Activated CD4-positive, CD25-positive, alpha-beta regulatory T cell treated with anti-CD3 and anti-CD28 coated beads, Interleukin-2, amount 50 U/mL, for 24 hours (primary cell): ENCODE measurements at regions not wholly inside any gene's neighbourhood (a gene's known extent, or its start where the extent isn't known, plus 50 kb on each side); places are given as distances from the start of the nearest gene placed in this dataset.

Experiments used
- ATAC-seq, 2 donors: fragments of 150-1000 bp; cut with Tn5 transposase; one replicate each; pipeline ENCODE4 v1.10.0; 2021; ENCODE audit warnings: mild to moderate bottlenecking in 1 of 2, moderate library complexity in 1 of 2

DNA sequence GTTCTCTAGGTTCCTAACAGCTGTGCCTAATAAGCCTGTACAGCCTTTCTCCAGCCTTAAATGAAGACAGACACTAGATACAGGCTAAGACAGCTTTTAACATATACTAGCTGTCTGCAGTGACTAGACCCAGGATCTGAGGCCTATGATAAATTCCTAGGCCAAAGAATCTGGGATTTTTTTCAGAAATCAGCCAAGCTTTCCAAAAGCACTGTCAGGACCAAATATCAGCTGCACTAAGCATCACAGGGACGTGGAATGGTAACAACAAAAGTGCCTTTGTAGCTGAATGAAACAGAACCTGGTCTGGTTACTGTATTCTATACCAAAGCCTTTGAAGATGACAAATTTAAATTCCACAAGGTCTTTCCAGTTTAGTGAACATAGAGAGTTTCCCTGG lies 77.9 kb upstream of the DOCK9 start:
- no peak for ATAC-seq

DNA sequence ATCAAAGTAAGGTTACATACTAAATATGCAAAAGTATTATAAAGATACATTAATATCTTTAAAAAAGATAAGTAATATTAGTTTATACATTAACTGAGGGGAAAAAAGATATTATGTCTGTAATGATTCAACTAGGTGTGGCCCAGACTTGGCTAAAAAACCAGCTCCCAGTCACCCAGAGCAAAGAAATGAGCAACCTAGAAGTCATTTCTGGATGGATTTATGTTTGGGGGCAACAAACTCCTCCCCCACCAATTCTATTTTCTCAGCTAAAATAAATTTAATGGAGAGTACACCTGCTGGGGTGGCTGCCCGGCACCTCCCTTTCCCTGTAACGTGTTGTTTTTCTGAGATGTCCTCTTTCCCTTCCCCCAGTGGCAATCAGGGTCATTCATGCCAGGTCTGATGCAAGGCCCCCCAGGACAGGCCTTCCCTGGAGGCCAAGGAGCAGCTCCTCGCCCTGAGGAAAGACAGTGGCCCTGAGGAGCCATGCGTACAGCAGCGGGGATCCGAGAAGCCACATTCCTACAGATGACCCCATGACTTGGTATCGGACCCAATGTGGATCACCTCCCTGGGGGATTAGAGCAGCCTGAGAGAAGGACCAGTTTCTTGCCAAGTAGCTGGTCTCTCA lies 78.6 kb upstream of the DOCK9 start:
- ATAC-seq, result no peak

DNA sequence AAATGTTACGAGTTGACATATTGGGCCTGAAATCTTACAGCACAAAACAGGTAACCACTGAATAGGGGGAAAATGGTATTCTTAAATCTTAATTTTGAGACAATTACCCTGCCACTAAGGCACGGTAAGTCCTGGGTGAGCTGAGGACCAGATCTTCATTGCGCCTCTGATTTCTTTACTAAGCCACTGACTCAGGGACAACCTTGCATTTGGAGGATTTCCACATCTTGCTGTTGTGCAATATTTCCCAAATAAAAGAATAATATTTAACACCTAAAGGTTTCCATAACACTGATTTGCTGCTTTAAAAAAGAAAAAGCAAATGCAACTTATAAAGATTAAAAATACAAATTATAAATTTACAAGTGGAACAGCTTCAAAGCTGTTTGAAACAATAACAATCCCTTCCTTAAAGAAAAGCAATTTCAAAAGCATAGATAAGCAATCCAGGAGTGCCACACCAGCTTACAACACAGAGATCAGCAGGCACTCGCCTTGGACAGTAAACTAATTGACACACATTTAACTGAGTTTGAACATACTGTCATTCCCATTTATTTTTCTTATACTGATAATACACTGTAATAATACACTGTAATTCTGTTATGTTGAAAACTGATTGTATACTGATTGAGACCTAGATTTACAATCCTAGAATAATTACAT lies 79.6 kb upstream of the DOCK9 start:
- ATAC-seq, result no peak

DNA sequence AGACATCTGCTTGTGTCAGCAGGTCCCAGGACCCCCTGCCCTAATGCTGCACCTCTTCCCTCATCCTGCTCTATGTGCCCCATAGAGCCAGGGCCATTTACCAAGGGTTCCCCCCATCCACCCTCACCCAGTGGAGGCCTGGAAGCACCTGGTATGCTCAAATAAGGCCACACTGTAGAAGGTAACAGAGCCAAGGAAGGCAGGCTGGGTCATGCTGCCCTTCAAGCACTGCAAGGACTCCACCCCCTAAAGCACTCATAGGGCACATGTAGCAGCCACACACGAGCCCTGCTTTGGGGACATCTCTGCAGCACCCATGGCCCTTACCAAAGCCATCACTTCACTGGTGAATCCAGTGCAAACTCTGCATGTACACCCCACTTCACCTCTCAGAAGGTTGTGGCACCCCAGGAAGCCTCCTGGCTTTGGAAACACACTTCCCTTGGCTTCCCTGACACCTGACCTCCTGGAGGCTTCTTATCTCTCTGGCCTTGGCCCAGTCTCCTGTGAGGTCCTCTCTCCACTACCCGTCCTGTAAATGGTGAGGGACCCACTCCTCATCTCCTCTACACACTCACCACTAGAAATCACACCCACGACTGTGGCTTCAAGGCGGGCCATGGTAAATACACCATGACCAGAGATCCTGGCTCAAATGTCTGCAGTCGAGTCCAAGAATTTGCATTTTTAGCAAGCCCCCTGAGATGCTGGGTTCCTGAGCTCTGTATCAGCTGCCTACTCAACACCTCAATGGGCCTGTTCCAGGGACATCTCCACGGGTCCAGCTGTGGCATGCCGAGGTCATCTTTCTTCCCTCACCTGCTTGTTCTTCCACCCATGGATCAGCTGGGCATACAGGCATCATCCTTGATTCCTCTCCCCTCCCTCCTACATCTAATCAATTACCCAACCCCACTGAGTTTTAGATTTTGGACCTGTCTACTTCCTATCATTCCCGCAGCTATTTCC lies 80.9 kb upstream of the DOCK9 start:
- no peak for ATAC-seq

DNA sequence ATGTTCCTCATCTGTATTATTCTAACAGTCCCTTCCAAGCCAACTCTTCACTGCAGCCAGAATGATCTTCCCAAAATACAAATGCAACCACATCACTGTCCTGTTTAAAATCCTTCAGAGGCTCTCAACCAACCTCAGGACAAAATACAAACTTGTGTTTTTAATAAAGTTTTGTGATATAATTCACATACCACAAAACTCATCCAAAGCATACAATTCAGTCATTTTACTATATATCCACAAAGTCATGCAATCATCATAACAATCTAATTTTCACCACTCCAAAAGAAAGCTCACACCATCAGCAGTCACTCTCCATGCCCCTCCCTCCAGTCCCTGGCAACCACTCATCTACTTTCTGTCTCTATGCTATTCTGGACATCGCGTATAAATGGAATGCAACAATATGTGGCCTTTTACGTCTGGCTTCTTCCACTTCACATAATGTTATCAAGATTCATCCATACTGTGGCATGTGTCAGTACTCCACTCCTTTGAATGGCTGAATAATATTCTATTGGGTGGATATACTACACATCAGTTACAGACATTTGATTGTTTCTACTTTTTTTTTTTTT lies 81.7 kb upstream of the DOCK9 start:
- no peak for ATAC-seq

DNA sequence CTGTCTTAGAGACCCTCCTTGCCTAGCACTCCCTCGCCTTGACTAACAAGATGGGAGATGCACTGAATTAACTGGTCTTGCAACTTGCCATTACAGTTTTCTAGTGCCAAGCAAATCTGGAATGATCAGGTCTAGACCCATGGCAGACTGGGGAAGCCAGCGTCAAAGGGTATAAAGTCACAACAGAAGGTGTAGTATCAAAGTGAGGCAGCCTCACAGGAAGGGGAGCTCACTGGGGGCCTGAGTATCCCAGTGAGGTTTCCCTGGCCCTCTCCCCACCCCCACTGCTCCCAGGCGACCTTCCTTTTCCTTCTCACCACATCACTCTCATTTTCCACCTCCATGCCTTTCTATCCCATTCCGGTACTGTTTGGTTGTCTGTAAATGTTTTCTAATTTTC lies 83.5 kb upstream of the DOCK9 start:
- no peak for ATAC-seq

DNA sequence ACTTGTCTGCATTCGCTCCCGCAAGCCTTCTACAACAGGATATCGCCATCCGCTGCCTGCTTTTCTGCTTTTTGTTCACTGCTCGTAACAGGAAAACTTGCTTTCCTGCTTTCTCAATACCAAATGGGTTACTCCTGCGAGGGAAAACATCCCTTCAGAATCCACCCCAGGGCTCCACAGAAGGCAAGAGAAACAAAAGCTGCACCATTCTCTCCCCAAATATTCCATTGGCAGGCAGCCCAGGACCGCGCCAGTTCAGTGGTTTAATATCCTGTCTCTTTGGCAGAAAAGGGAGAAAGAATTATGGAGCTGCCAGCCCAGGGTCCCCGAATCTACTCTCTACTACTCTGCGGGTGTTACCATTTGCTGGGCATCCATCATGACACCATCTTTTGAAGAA lies 84.7 kb upstream of the DOCK9 start:
- no peak for ATAC-seq

DNA sequence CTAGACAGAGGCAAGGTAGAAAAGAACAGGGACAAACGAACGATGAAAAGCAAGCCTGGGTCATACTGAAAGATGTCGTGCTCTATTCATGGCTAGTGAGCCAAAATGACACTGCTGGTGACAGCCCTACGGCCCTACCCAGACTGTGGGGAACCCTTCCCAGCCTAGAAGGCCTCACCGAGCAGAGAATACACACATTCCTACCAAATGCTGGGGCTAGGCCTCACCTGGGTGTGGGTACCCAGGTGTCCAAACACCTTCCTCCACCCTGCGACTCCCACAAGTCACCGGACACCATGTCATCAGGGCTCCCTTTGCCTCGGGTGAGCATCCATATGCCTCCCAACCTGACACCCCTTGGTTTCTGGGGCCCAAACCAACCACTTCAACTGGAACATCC lies 85.3 kb upstream of the DOCK9 start:
- no peak for ATAC-seq

DNA sequence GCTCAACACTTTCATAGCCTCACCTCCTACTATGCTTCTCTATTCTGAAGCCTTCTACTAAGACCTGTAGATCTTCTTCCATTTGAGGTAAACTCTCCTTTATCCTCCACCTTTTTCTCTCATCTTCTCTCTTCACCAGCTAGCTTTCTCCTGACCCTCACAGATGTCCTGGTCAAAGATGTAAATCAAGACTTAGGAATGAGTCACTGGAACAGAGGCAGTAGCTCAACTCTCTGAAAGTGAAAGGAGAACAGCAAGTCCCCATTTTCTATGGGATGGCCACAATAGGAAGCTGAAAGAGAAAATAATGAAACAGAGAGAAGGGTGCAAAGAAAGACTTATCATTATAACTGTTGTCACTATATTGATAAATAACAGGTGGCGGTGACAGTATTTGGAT lies 86.1 kb upstream of the DOCK9 start:
- peak in 1 of 2 donors; percentile 24 for ATAC-seq

DNA sequence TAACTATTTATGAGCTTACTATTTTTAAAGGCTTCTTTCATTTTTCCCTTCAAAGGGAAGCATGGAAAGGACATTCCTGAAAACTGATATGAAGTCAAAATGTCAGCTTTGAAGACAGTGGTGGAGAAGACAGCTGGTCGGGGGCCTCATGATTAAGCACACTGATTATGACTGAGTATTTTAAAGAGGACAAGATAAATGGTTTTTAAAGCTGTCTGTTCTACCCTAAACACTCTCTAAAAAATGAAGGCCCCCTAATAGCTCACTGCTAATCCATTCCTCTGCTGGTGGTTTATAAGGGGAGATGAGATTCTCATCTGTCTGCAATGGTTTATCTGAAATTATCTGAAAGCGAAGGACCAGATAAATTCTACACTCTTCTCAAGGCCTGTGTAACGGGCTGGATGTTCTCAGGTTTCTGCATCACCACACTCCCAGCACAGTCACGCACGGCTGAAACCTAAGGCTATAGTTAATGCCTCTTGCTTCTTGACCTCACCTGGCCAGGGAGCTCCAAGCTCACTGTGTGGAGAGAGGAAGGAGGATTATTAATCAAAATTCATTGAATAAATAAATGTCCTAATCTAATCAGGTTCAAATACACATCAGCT lies 86.9 kb upstream of the DOCK9 start:
- no peak for ATAC-seq

DNA sequence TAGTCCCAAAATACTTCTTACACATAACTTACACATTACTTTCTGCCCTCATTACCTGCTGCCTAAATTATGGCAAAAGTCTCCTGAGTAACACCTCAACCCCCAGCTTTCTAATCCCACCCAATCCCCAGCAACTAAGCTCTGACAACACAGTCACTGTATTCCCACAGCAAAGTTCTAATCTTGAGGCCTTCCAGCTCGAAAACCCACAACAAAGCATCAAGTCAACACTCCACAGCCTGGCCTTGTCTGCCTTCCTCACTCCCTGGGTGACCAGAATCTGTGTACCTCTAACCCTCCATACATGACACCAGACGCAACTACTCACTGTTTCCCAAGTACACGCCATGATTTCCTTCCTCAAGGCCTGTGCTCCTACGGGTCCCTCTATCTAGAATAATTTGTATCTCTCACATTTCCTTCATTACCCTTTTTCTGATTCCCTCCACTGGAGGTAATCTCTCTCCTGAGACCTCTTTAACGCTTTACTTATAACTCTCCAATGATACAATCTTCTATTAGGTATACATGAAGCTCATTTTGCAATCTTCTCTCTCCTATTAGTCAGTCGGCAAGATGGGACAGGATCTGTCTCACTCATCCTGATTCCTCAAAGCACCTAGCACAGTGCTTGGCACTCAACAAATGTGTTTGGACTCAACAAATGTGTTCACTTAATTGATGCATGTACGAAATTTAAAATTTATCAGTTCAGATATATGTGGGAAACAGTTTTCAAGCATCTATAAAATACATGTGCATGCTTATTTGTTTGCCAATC lies 87.6 kb upstream of the DOCK9 start:
- no peak for ATAC-seq

DNA sequence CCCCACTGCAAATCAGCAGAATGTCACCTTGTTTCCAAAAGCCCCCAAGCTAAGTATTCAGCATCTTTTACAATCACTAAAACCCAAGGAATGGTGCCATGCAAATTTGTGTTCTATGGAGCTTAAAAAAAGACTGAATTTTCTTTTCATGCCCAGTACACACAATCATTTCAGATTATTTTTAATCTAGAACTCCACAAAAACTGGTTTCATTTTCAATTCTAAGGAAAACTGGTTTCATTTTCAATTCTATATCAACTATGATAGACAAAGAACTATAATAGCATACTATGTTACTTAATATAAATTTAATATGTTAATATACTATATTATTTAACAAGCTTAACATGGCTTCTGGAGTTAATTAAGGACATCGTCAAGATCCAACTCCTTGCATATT lies 88.4 kb upstream of the DOCK9 start:
- peak; percentile 48 to 56 for ATAC-seq

DNA sequence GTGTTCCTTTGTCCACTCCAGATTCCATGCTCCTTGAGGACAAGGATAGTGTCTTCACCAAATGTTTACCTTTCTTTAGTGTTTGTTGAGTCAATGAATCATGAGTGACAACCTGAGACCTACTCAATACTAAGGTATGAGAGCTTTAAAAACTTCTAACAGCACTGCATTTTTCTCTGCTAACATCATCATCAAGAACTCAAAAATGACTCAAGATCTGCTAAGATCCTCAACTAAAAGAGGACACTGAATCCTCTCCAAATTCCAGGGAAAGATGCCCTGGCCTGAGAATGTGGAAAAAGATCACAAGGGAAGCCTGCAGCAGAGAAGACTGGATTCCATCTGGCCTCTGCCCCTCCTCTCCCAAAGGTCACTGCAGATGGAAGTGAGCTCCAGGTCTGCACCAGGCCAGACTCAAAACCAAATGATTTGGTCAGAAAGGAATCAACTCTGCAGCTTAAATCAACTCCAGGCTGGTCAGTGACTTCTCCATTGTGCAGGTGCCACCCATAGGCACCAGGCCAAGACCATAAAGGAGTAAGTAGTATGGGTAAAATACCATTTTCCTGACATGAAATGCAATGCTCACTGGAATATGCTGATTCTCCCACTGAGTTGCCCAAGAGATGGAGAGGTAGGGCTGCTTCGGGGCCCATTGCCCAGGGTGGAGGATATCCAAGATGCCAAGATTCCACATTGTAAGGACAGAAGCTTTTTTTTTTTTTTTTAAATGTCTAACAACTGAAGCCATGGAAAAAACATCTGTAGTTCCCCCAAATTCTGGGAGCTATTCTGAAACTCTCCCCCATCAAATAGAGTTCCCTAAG lies 89.5 kb upstream of the DOCK9 start:
- ATAC-seq, result no peak

DNA sequence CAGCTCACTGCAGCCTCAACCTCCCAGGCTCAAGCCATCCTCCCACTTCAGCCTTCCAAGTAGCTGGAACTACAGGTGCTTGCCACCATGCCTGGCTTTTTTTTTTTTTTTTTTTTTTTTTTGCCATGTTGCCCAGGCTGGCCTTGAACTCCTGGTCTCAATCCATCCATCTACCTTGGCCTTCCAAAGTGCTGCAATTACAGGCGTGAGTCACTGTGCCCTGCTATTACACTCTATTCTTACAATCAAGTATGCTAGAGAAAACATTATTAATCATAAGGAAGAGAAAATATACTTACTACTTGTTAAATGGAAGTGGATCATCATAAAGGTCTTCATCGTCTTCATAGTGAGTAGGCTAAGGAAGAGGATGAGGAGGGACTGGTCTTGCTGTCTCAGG lies 93.3 kb upstream of the DOCK9 start:
- ATAC-seq, result no peak

DNA sequence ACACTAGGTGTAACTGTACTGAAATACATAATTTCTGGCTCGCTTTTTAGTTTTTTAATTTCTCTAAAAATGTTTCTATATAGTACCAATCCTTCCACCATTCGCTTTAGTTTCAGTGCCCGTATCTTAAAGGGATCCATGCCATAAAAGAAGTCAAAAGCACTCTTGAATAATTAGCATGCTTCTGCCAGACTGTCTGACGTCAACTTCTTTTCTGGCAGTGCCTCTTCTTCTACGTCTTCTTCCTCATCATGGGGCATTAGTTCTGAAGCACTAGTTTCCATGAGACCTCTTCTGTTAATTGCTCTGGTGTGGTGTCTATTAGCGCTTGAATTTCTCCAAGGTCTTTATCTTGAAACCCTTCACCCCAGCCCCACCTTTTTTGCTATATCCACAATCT lies 93.8 kb upstream of the DOCK9 start:
- ATAC-seq, result no peak

DNA sequence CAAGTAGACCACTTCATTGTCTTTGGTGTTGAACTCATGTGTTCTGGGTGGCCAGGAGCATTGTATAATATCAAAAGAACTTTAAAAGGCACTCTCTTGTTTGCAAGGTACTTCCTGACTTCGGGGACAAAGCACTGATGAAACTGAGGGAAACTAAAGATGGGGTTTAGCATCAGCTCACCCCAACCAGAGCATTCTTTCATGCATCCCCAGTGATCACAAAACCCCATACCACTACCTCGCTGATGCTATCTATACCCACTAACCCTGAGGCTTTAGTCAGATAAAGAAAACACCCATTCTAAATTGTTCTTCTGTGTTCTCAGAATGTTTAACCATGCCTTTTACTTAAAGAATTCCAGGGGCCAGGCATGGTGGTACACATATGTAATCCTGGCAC lies 94.5 kb upstream of the DOCK9 start:
- no peak for ATAC-seq

DNA sequence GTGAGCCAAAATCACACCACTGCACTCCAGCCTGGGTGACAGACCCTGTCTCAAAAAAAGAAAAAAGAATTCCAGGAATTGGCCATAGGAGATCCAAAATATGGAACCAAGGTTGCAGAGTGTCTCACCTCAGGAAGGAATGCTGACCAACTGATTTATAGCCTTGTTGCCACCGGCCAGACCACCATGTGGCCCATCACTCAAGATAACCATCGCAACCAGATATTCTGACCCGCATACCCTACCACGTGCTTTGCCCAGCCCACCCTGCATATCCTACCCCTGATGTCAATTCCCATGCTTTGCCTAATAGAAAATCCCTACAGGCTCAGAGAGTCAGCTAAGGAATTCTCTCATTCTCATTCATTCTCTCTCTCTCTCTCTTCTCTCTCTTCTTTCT lies 95.1 kb upstream of the DOCK9 start:
- no peak for ATAC-seq

DNA sequence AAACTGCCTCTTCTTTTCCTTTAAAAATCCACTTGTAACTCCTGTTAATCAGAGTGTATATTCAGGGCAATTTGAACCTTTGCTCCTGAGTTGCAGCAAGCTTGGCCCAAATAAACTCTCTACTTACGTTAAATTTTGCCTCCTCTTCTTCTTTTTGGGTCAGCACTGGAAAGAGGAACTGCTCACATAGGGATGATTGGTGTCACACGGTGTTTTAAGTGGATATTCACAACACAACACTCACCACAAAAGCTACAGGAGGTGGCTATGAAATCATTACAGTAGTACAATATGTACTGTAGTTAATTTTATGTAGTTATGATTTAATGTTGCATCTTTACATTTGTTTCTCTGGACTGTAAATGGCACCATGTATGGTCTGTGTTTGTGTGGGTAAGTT lies 96.8 kb upstream of the DOCK9 start:
- ATAC-seq, result no peak

DNA sequence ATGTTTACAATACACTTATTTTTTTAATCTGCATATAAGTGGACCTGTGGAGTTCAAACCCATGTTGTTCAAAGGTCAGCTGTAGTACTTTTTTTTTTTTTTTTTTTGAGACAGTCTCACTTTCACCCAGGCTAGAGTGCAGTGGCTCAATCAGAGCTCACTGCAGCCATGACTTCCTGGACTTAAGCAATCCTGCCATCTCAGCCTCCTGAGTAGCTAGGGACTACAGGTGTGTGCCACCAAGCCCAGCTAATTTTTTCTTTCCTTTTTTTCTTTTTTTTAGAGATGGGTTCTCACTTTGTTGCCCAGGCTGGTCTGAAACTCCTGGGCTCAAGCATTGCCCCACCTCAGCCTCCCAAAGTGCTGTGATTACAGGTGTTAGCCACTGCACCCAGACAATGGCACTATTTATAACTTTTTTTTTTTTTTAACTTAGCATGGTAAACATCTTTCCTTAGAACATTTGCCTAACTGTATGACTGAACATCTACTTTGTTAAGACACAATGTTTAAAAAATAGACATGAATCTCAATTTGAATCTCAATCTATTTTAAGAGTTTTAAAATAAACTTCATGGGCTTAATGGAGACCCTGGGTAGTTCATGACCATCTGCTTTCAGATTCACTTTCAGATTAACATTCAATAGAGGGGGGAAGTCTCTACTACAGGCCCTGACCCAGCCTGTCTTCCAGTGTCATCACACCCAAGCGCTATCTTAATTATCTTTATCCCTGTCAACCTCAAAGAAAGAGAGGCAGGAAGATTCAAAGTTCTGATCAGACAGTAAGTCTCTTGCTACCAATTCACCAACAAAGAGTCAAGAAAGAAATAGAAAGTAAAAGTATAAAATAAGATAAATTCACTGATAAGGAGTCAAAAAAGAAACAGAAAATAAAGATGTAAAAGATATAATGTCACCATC lies 97.7 kb upstream of the DOCK9 start:
- peak; percentile 80 to 87 for ATAC-seq
